Left lung (tissue), 4 donors: ENCODE measurements at regions not wholly inside any gene's neighbourhood (a gene's known extent, or its start where the extent isn't known, plus 50 kb on each side); places are given as distances from the start of the nearest gene placed in this dataset.
"Not testable (repeated sequence)": the region's sequence is repeated elsewhere in the genome, so short reads cannot be mapped to it uniquely, and the experiment has no call there.

Source experiments
- ATAC-seq: fragments of 200-7000 bp; cut with Tn5 transposase; one replicate; pipeline ENCODE4 v1.9.1; 2020; ENCODE audit warnings: moderate library complexity
- DNase-seq, 4 donors: peaks; one replicate each; pipeline ENCODE4 v3.0.0-alpha.2; 2013 to 2020
- H3K27ac ChIP-seq, 2 donors: fragments of 200-600 bp; sonication (generic) in 1 of 2; one replicate each; pipeline versions ENCODE4 v1.5.0 to v1.8.0; 2020 to 2021
- H3K27me3 ChIP-seq, 2 donors: fragments of 200-600 bp; sonication (generic) in 1 of 2; one replicate each; pipeline versions ENCODE4 v1.5.0 to v1.8.0; 2020 to 2021
- H3K36me3 ChIP-seq, 2 donors: fragments of 200-600 bp; sonication (generic) in 1 of 2; one replicate each; pipeline versions ENCODE4 v1.5.0 to v1.8.0; 2020 to 2021
- H3K4me1 ChIP-seq, 2 donors: fragments of 200-600 bp; one replicate each; pipeline ENCODE4 v1.8.0; 2021
- H3K4me3 ChIP-seq, 2 donors: fragments of 200-600 bp; sonication (generic) in 1 of 2; one replicate each; pipeline versions ENCODE4 v1.5.0 to v1.8.0; 2020 to 2021; ENCODE audit warnings: mild to moderate bottlenecking in 1 of 2
- H3K9me3 ChIP-seq, 2 donors: fragments of 200-600 bp; sonication (generic) in 1 of 2; one replicate each; pipeline versions ENCODE4 v1.5.0 to v1.8.0; 2020 to 2021
- intact Hi-C, 2 donors: fragments of 100-400 bp; cut with DNase I; formaldehyde crosslinking; loops; one replicate each; pipeline versions ENCODE4 v1.11.2 to v1.14.2; 2022
- TF ChIP-seq, protein P1 (sequence below), 2 donors: fragments of 200-600 bp; sonication (generic) in 1 of 2; IDR thresholded peaks; one replicate each; pipeline versions ENCODE4 v1.5.0 to v1.8.0; 2021; ENCODE audit warnings: antibody characterized with exemption in 2 of 2
- donor health status: DM: no; HTN: yes; CAD: no.
- donor health status: DM: no; HTN: no; CAD: no.

DNA sequence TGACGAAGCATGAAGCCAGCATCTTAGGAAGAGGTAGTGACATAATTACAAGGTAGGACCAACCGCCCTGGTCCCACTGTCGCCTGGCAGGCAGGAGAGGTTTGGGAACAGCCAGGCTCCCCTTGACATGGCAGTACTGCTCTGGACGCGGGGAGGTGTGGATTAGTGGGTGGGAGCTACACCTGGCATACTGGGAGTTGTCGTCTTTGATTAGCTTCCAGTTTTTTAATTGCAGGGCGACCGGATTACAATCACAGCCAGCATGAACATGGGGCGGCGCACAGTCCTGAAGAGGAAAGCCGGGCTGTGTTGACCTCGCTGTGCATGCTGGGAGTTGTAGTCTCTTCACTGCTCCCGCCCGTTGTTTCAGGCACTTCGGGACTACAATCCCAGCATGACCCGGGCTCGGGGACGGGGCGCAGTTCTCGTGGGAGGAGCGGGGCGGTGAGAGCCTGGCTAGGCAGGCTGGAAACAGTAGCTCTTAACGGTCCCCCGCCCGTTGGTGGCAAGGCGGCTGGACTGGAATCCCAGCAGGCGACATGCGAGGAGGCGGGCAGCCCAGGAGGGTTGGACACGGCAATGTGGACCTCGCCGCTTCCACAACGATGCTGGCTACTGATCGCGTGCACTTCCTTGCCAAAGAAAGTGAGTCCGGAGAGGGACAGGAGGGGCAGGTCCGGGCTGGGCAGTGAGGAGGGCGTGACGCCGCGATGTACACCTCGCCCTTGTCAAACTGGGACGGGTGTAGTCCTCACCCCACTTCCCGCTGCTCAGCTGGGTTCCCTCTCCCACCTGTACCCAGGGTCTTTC lies 98.0 kb upstream of the ZNF722 start:
- DNase-seq (peak in 3 of 4 donors; percentile 7 to 94 (median 92)), ATAC-seq (peak; percentile 100)
- peak overlapping the region; percentile 50 to 56 for H3K4me3 ChIP-seq
- no peaks in the 10 kb centered on the region for H3K36me3 ChIP-seq
- intact Hi-C loops, result no loop called here
- H3K4me1 ChIP-seq, result peaks cover 0 to 5% of the 10 kb centered on the region in 2 donors
- TF ChIP-seq, protein P1, sequence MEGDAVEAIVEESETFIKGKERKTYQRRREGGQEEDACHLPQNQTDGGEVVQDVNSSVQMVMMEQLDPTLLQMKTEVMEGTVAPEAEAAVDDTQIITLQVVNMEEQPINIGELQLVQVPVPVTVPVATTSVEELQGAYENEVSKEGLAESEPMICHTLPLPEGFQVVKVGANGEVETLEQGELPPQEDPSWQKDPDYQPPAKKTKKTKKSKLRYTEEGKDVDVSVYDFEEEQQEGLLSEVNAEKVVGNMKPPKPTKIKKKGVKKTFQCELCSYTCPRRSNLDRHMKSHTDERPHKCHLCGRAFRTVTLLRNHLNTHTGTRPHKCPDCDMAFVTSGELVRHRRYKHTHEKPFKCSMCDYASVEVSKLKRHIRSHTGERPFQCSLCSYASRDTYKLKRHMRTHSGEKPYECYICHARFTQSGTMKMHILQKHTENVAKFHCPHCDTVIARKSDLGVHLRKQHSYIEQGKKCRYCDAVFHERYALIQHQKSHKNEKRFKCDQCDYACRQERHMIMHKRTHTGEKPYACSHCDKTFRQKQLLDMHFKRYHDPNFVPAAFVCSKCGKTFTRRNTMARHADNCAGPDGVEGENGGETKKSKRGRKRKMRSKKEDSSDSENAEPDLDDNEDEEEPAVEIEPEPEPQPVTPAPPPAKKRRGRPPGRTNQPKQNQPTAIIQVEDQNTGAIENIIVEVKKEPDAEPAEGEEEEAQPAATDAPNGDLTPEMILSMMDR (IDR thresholded peaks at IDR 0.05), result no peak
- H3K27ac ChIP-seq, result peak overlapping the region in 1 of 2 donors; percentile 73
- peaks cover 0 to 53% of the 10 kb centered on the region in 2 donors for H3K9me3 ChIP-seq
- no peaks in the 10 kb centered on the region for H3K27me3 ChIP-seq

DNA sequence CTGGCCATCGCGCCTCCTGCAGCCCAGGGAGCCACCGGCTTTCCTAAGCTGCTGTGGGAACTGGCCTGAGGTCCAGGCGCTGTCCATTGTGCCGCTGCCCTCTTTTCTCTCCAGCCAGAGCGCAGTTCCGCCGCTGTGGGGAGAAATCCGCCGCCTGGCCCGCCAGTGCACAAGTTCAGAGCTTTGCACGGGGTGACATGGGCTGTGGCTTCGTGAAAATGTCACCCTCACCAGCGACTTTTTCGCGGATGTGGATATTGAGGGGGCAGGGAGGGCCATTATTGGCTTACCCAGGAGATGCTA lies 97.5 kb upstream of the ZNF722 start:
- Histone ChIP-seq H3K4me3 (peak overlapping the region; percentile 50 to 56), H3K9me3 (peaks cover 0 to 55% of the 10 kb centered on the region in 2 donors), H3K27ac (peak overlapping the region in 1 of 2 donors; percentile 73)
- H3K27me3 ChIP-seq, H3K4me1 ChIP-seq, intact Hi-C loops, H3K36me3 ChIP-seq, DNase-seq: not testable (repeated sequence)
- ATAC-seq, result peak; percentile 50

DNA sequence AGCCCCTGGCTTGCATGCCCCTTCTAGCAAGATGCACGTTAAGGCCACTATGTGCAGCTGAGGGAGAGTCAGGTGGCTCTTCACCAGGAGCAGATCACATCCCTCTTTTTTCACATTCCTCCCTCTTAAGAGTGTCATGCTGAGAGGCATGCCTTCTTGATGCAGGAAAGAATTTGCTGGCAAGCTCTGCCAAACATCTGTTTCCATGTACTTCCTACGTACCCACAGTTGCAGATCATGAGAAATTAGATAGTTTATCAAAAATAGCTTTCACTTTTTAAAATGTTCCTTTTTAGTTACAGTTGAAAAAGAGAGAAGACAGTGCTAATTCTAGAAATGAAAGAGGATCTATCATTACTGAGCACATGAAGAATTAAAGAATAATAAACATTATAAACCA lies 79.7 kb upstream of the ZNF722 start:
- Histone ChIP-seq H3K4me3 (no peak overlapping the region), H3K36me3 (no peaks in the 10 kb centered on the region), H3K4me1 (no peaks in the 10 kb centered on the region), H3K27ac (no peak overlapping the region), H3K9me3 (peaks cover 0 to 61% of the 10 kb centered on the region in 2 donors), H3K27me3 (no peaks in the 10 kb centered on the region)
- DNase-seq (no peak), ATAC-seq (no peak)
- intact Hi-C loops, result no loop called here
- TF ChIP-seq, protein P1 (IDR thresholded peaks at IDR 0.05), result no peak

DNA sequence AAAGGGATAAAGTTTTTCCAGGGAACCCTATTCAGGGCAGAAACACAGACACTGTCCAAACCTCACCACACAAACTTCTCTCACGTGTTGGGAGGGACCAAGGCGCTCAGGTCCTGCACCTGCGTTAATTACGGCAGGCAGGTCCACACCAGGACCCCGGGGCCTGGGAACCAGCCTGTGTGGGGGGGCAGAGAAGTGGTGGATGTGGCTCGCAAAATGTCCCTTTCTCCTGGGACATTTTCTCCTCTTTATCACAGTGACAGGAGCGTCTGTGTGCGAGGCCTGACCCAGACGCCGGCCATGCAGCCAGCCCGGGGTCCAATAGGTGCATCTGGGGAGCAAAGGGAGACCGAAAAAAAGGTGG lies 73.4 kb upstream of the ZNF722 start:
- TF ChIP-seq, protein P1 (IDR thresholded peaks at IDR 0.05), result no peak
- peak in 1 of 4 donors; percentile 0 for DNase-seq
- peak overlapping the region; percentile 90 to 93 for H3K27ac ChIP-seq
- H3K4me3 ChIP-seq, result peak overlapping the region; percentile 65 to 71
- ATAC-seq, result no peak
- H3K27me3 ChIP-seq, result no peaks in the 10 kb centered on the region
- H3K9me3 ChIP-seq, result peaks cover 0 to 35% of the 10 kb centered on the region in 2 donors
- intact Hi-C loops, result no loop called here
- H3K4me1 ChIP-seq, result no peaks in the 10 kb centered on the region
- no peaks in the 10 kb centered on the region for H3K36me3 ChIP-seq

DNA sequence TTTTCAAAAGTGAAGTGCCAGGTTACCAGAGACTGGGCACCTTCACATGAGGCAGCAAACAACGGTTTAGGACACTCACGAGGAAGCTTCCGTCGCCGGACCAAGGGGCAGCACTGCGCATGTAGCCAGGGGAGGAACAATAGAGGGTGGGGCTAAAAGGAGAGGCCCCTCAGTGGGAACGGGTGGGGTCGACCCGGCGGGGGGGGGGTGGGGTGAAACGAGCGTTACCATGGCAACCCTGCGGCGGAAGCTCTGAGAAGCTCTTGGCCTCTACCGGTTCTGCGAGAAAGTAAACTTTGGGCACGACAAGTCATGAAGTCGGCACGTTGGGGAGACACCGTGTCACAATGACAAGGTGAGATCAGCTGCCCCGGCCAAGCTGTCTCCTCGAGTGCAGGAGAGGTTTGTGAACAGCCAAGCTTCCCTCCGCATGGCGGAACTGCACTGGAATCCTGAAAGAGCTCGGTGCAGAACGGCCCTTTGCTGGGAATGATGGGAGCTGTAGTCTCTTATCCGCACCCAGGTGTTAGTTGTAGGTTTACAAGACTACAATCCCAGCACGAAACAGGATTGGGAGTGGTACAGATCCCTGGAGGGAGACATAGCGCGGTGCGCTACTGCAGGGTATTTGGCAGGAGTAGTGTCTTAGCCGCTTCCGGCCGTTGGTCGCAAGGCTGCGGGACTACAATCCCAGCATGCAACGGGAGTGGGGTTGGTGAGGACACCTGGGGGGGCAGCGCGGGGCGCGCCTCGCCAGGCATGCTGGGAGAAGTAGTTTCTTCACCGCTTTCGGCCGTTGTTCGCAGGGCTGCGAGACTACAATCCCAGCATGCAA lies 72.8 kb upstream of the ZNF722 start:
- Histone ChIP-seq H3K4me1 (no peaks in the 10 kb centered on the region), H3K4me3 (peak overlapping the region; percentile 65 to 71), H3K27me3 (no peaks in the 10 kb centered on the region), H3K27ac (peak overlapping the region; percentile 90 to 93), H3K9me3 (peaks cover 0 to 41% of the 10 kb centered on the region in 2 donors), H3K36me3 (no peaks in the 10 kb centered on the region)
- ATAC-seq, result peak; percentile 99
- DNase-seq, result peak; percentile 27 to 95 (median 74)
- intact Hi-C loops, result no loop called here
- TF ChIP-seq, protein P1 (IDR thresholded peaks at IDR 0.05), result no peak
